Breast epithelium (tissue), 4 donors: ENCODE measurements at regions not wholly inside any gene's neighbourhood (a gene's known extent, or its start where the extent isn't known, plus 50 kb on each side); places are given as distances from the start of the nearest gene placed in this dataset.

Experiments used
- DNase-seq, 2 donors: peaks; one replicate each; pipeline ENCODE4 v3.0.0-alpha.2; 2019; ENCODE audit warnings: low spot score in 2 of 2
- H3K27ac ChIP-seq, 2 donors: fragments of 200-600 bp; sonication (generic) in 1 of 2; one replicate each; pipeline ENCODE4 v1.5.1; 2016 to 2019; ENCODE audit warnings: mild to moderate bottlenecking in 1 of 2
- H3K27me3 ChIP-seq, 2 donors: fragments of 200-600 bp; sonication (generic) in 1 of 2; one replicate each; pipeline versions ENCODE4 v1.5.1 to v1.6.0; 2017 to 2019; ENCODE audit warnings: control low read depth in 1 of 2, mild to moderate bottlenecking in 1 of 2
- H3K36me3 ChIP-seq: fragments of 200-600 bp; one replicate; pipeline ENCODE4 v1.5.1; 2019
- H3K4me1 ChIP-seq, 2 donors: fragments of 200-600 bp; sonication (generic); one replicate each; pipeline ENCODE4 v1.5.1; 2016 to 2019; ENCODE audit warnings: control low read depth in 1 of 2
- H3K4me3 ChIP-seq, 3 donors: fragments of 200-600 bp; sonication (generic); 1 replicate in 2 of 3; 2 replicates in 1 of 3; pipeline ENCODE4 v1.5.1; 2016 to 2019; ENCODE audit warnings: mild to moderate bottlenecking in 3 of 3, moderate library complexity in 2 of 3
- H3K9me3 ChIP-seq, 2 donors: fragments of 200-600 bp; sonication (generic) in 1 of 2; one replicate each; pipeline ENCODE4 v1.5.1; 2016 to 2019; ENCODE audit warnings: control low read depth in 1 of 2
- CTCF ChIP-seq, 3 donors: fragments of 450-650 bp; IDR thresholded peaks; one replicate each; pipeline ENCODE4 v1.5.1; 2016 to 2017; ENCODE audit warnings: antibody characterized with exemption in 3 of 3, mild to moderate bottlenecking in 3 of 3, moderate library complexity in 3 of 3
- POLR2A ChIP-seq: fragments of 450-650 bp; IDR thresholded peaks from one replicate; pipeline ENCODE4 v1.6.1; 2016; ENCODE audit warnings: antibody characterized with exemption, mild to moderate bottlenecking, moderate library complexity
- POLR2AphosphoS5 ChIP-seq, 3 donors: sonication (generic); formaldehyde crosslinking; IDR thresholded peaks; one replicate each; pipeline ENCODE4 v1.6.1; 2017; ENCODE audit warnings: antibody characterized with exemption in 3 of 3
- intact Hi-C: fragments of 100-400 bp; cut with DNase I; formaldehyde crosslinking; loops from one replicate; pipeline ENCODE4 v1.15.1; 2023; ENCODE audit warnings: low total_unique reads

- DNase-seq, result no peak
- intact Hi-C loops, result no loop called here
- H3K27ac ChIP-seq, result no peak overlapping the region
- H3K36me3 ChIP-seq, result no peaks in the 10 kb centered on the region
- H3K4me1 ChIP-seq, result no peaks in the 10 kb centered on the region
- no peaks in the 10 kb centered on the region for H3K27me3 ChIP-seq
- no peak overlapping the region for H3K4me3 ChIP-seq
- TF ChIP-seq POLR2AphosphoS5 (IDR thresholded peaks at IDR 0.05) (no peak), CTCF (IDR thresholded peaks at IDR 0.05) (no peak), POLR2A (no peak)
- no peaks in the 10 kb centered on the region for H3K9me3 ChIP-seq
Observed at GRCh38 chr7:81120111-81120510, 201.3 kb upstream of the SEMA3C start.

GRCh38 chr7:81114633-81115032 is 195.8 kb upstream of the SEMA3C start:
- Histone ChIP-seq H3K4me3 (no peak overlapping the region), H3K4me1 (no peaks in the 10 kb centered on the region)
- DNase-seq, result no peak

GRCh38 chr7:81112731-81113130 is 193.9 kb upstream of the SEMA3C start:
- no peak for TF ChIP-seq CTCF (IDR thresholded peaks at IDR 0.05)
- TF ChIP-seq POLR2AphosphoS5 (IDR thresholded peaks at IDR 0.05), result no peak
- TF ChIP-seq POLR2A, result no peak
- no peak for DNase-seq
- H3K36me3 ChIP-seq, result no peaks in the 10 kb centered on the region
- no peaks in the 10 kb centered on the region for H3K9me3 ChIP-seq
- H3K4me1 ChIP-seq, result no peaks in the 10 kb centered on the region
- intact Hi-C loops, result no loop called here
- no peaks in the 10 kb centered on the region for H3K27me3 ChIP-seq
- H3K27ac ChIP-seq, result no peak overlapping the region
- no peak overlapping the region for H3K4me3 ChIP-seq

More at GRCh38 chr7:81114633-81115032, 195.8 kb upstream of the SEMA3C start:
- TF ChIP-seq POLR2AphosphoS5 (IDR thresholded peaks at IDR 0.05) (no peak), POLR2A (no peak), CTCF (IDR thresholded peaks at IDR 0.05) (no peak)
- Histone ChIP-seq H3K27ac (no peak overlapping the region), H3K9me3 (no peaks in the 10 kb centered on the region), H3K27me3 (no peaks in the 10 kb centered on the region), H3K36me3 (no peaks in the 10 kb centered on the region)
- intact Hi-C loops, result no loop called here

- DNase-seq, result no peak
- no peaks in the 10 kb centered on the region for H3K4me1 ChIP-seq
- no peak overlapping the region for H3K27ac ChIP-seq
- no peaks in the 10 kb centered on the region for H3K36me3 ChIP-seq
- H3K27me3 ChIP-seq, result no peaks in the 10 kb centered on the region
- no peak overlapping the region for H3K4me3 ChIP-seq
- H3K9me3 ChIP-seq, result no peaks in the 10 kb centered on the region
- TF ChIP-seq POLR2AphosphoS5 (IDR thresholded peaks at IDR 0.05), result no peak
- TF ChIP-seq CTCF (IDR thresholded peaks at IDR 0.05), result no peak
- TF ChIP-seq POLR2A, result no peak
- intact Hi-C loops, result no loop called here
Observed at GRCh38 chr7:81111781-81112540, 193.1 kb upstream of the SEMA3C start.

- Histone ChIP-seq H3K27ac (no peak overlapping the region), H3K4me1 (no peaks in the 10 kb centered on the region)
Observed at GRCh38 chr7:81111358-81111757, 192.5 kb upstream of the SEMA3C start.

More at GRCh38 chr7:81111358-81111757, 192.5 kb upstream of the SEMA3C start:
- intact Hi-C loops, result no loop called here
- DNase-seq, result no peak
- no peak for TF ChIP-seq CTCF (IDR thresholded peaks at IDR 0.05)
- TF ChIP-seq POLR2AphosphoS5 (IDR thresholded peaks at IDR 0.05), result no peak
- no peak for TF ChIP-seq POLR2A
- no peaks in the 10 kb centered on the region for H3K9me3 ChIP-seq
- H3K36me3 ChIP-seq, result no peaks in the 10 kb centered on the region
- no peaks in the 10 kb centered on the region for H3K27me3 ChIP-seq
- no peak overlapping the region for H3K4me3 ChIP-seq
